CD4-positive, alpha-beta memory T cell (primary cell): ENCODE measurements at regions not wholly inside any gene's neighbourhood (a gene's known extent, or its start where the extent isn't known, plus 50 kb on each side); places are given as distances from the start of the nearest gene placed in this dataset.

Source experiments
- CTCF ChIA-PET: fragments of 350-600 bp; sonication (Branson Sonifier 250); formaldehyde crosslinking; loops from one replicate; lab custom pipeline; 2021; ENCODE audit warnings: inconsistent platforms; ENCODE audit not compliant: partially characterized antibody; lab: Charles Lee
- POLR2A ChIA-PET: fragments of 350-600 bp; sonication (Branson Sonifier 250); formaldehyde crosslinking; loops from one replicate; lab custom pipeline; 2021; ENCODE audit not compliant: partially characterized antibody; lab: Charles Lee
- DNase-seq, 5 donors: peaks; one replicate each; pipeline versions ENCODE4 v3.0.0 to v3.0.0-alpha.2; 2020 to 2022; ENCODE audit warnings: mixed read lengths in 1 of 5
- H3K27ac ChIP-seq: one replicate; pipeline ENCODE4 v1.7.0; 2013; ENCODE audit warnings: low read depth, low read length
- H3K27me3 ChIP-seq: 2 replicates; pipeline ENCODE4 v1.7.0; 2013; ENCODE audit warnings: mild to moderate bottlenecking, low read length, moderate library complexity; ENCODE audit not compliant: insufficient read depth
- H3K36me3 ChIP-seq: 2 replicates; pipeline ENCODE4 v1.7.0; 2013; ENCODE audit warnings: mild to moderate bottlenecking, low read length, moderate library complexity; ENCODE audit not compliant: insufficient read depth
- H3K4me1 ChIP-seq: 2 replicates; pipeline ENCODE4 v1.7.0; 2013; ENCODE audit warnings: mild to moderate bottlenecking, low read length, moderate library complexity; ENCODE audit not compliant: insufficient read depth
- H3K4me3 ChIP-seq, 2 donors: one replicate each; pipeline ENCODE4 v1.7.0; 2013; ENCODE audit warnings: low read length in 2 of 2, mild to moderate bottlenecking in 1 of 2
- H3K9me3 ChIP-seq, 2 donors: one replicate each; pipeline ENCODE4 v1.7.0; 2013; ENCODE audit warnings: low read length in 2 of 2, control low read depth in 1 of 2; ENCODE audit not compliant: control insufficient read depth in 1 of 2
- H3K27ac Mint-ChIP-seq, 7 donors: one replicate each; pipeline ENCODE4 v1.8.0; 2020 to 2021; ENCODE audit warnings: mixed read lengths in 7 of 7, mild to moderate bottlenecking in 6 of 7, inconsistent platforms in 3 of 7, moderate library complexity in 3 of 7
- H3K27me3 Mint-ChIP-seq, 2 donors: one replicate each; pipeline ENCODE4 v1.8.0; 2020 to 2021; ENCODE audit warnings: mixed read lengths in 2 of 2
- H3K36me3 Mint-ChIP-seq, 2 donors: one replicate each; pipeline ENCODE4 v1.8.0; 2020 to 2021; ENCODE audit warnings: mixed read lengths in 2 of 2, inconsistent platforms in 1 of 2, mild to moderate bottlenecking in 1 of 2
- H3K4me1 Mint-ChIP-seq, 4 donors: one replicate each; pipeline ENCODE4 v1.8.0; 2020 to 2021; ENCODE audit warnings: mixed read lengths in 4 of 4, mild to moderate bottlenecking in 1 of 4
- H3K4me3 Mint-ChIP-seq, 8 donors: one replicate each; pipeline ENCODE4 v1.8.0; 2020 to 2021; ENCODE audit warnings: mixed read lengths in 8 of 8, mild to moderate bottlenecking in 7 of 8, moderate library complexity in 6 of 8, inconsistent platforms in 3 of 8
- H3K9me3 Mint-ChIP-seq, 8 donors: one replicate each; pipeline ENCODE4 v1.8.0; 2020 to 2021; ENCODE audit warnings: mixed read lengths in 8 of 8, mild to moderate bottlenecking in 5 of 8, inconsistent platforms in 3 of 8, moderate library complexity in 1 of 8
- intact Hi-C: fragments of 100-400 bp; cut with micrococcal nuclease; formaldehyde crosslinking; loops from one replicate; pipeline ENCODE4 v1.15.1; 2023

GRCh38 chr2:12795851-12796250 is 79.1 kb downstream of the TRIB2 start:
- Mint-ChIP-seq H3K27ac (no peak overlapping the region), H3K36me3 (peaks cover 1 to 7% of the 10 kb centered on the region in 2 donors), H3K4me1 (peaks cover 0 to 4% (median under 1%) of the 10 kb centered on the region in 4 donors), H3K27me3 (no peaks in the 10 kb centered on the region), H3K9me3 (peaks cover 5 to 19% (median 10%) of the 10 kb centered on the region in 8 donors), H3K4me3 (no peak overlapping the region)
- intact Hi-C loops, result no loop called here
- no peak overlapping the region for H3K4me3 ChIP-seq
- no peaks in the 10 kb centered on the region for H3K9me3 ChIP-seq
- no peak overlapping the region for H3K27ac ChIP-seq
- POLR2A ChIA-PET, result no interaction called here
- DNase-seq, result no peak
- CTCF ChIA-PET, result no interaction called here
- H3K27me3 ChIP-seq, result no peaks in the 10 kb centered on the region
- no peaks in the 10 kb centered on the region for H3K36me3 ChIP-seq
- H3K4me1 ChIP-seq, result no peaks in the 10 kb centered on the region

GRCh38 chr2:12796657-12797056 is 79.9 kb downstream of the TRIB2 start:
- no peaks in the 10 kb centered on the region for H3K27me3 ChIP-seq
- CTCF ChIA-PET, result no interaction called here
- Mint-ChIP-seq H3K36me3 (peaks cover 4 to 11% of the 10 kb centered on the region in 2 donors), H3K4me1 (peaks cover 0 to 4% (median under 1%) of the 10 kb centered on the region in 4 donors), H3K4me3 (no peak overlapping the region), H3K27ac (no peak overlapping the region), H3K9me3 (peaks cover 7 to 26% (median 17%) of the 10 kb centered on the region in 8 donors), H3K27me3 (no peaks in the 10 kb centered on the region)
- H3K4me3 ChIP-seq, result no peak overlapping the region
- intact Hi-C loops, result no loop called here
- H3K4me1 ChIP-seq, result no peaks in the 10 kb centered on the region
- POLR2A ChIA-PET, result no interaction called here
- H3K9me3 ChIP-seq, result no peaks in the 10 kb centered on the region
- no peak for DNase-seq
- no peaks in the 10 kb centered on the region for H3K36me3 ChIP-seq
- no peak overlapping the region for H3K27ac ChIP-seq

GRCh38 chr2:12797815-12798214 is 81.1 kb downstream of the TRIB2 start:
- no peaks in the 10 kb centered on the region for H3K27me3 ChIP-seq
- no peak overlapping the region for H3K27ac ChIP-seq
- no peak overlapping the region for H3K4me3 Mint-ChIP-seq
- no peak overlapping the region for H3K27ac Mint-ChIP-seq
- peaks cover 0 to 4% (median under 1%) of the 10 kb centered on the region in 4 donors for H3K4me1 Mint-ChIP-seq
- H3K9me3 ChIP-seq, result no peaks in the 10 kb centered on the region
- peaks cover 8 to 11% of the 10 kb centered on the region in 2 donors for H3K36me3 Mint-ChIP-seq
- ChIA-PET POLR2A (no interaction called here), CTCF (no interaction called here)
- no peaks in the 10 kb centered on the region for H3K27me3 Mint-ChIP-seq
- H3K36me3 ChIP-seq, result no peaks in the 10 kb centered on the region
- H3K4me1 ChIP-seq, result no peaks in the 10 kb centered on the region
- no peak for DNase-seq
- H3K4me3 ChIP-seq, result no peak overlapping the region
- peaks cover 11 to 36% (median 28%) of the 10 kb centered on the region in 8 donors for H3K9me3 Mint-ChIP-seq
- intact Hi-C loops, result no loop called here

GRCh38 chr2:12803607-12804006 is 86.9 kb downstream of the TRIB2 start:
- H3K4me3 Mint-ChIP-seq, result no peak overlapping the region
- CTCF ChIA-PET, result no interaction called here
- no peaks in the 10 kb centered on the region for H3K4me1 Mint-ChIP-seq

GRCh38 chr2:12804091-12804856 is 87.5 kb downstream of the TRIB2 start:
- H3K4me1 Mint-ChIP-seq, result no peaks in the 10 kb centered on the region
- H3K27ac ChIP-seq, result no peak overlapping the region
- H3K4me3 ChIP-seq, result no peak overlapping the region
- DNase-seq, result no peak
- no peaks in the 10 kb centered on the region for H3K4me1 ChIP-seq
- no peak overlapping the region for H3K27ac Mint-ChIP-seq
- peaks cover 9 to 35% (median 26%) of the 10 kb centered on the region in 8 donors for H3K9me3 Mint-ChIP-seq
- intact Hi-C loops, result no loop called here
- H3K27me3 Mint-ChIP-seq, result peaks cover 0 to 1% of the 10 kb centered on the region in 2 donors
- POLR2A ChIA-PET, result no interaction called here
- H3K9me3 ChIP-seq, result no peaks in the 10 kb centered on the region
- no peak overlapping the region for H3K4me3 Mint-ChIP-seq
- H3K36me3 ChIP-seq, result no peaks in the 10 kb centered on the region
- no peaks in the 10 kb centered on the region for H3K27me3 ChIP-seq
- peaks cover 8 to 11% of the 10 kb centered on the region in 2 donors for H3K36me3 Mint-ChIP-seq
- CTCF ChIA-PET, result no interaction called here

More at GRCh38 chr2:12803607-12804006, 86.9 kb downstream of the TRIB2 start:
- Mint-ChIP-seq H3K27me3 (peaks cover 0 to 1% of the 10 kb centered on the region in 2 donors), H3K9me3 (peaks cover 11 to 39% (median 27%) of the 10 kb centered on the region in 8 donors), H3K36me3 (peaks cover 8 to 11% of the 10 kb centered on the region in 2 donors), H3K27ac (no peak overlapping the region)
- no peak overlapping the region for H3K27ac ChIP-seq
- DNase-seq, result no peak
- H3K4me1 ChIP-seq, result no peaks in the 10 kb centered on the region
- POLR2A ChIA-PET, result no interaction called here
- no peaks in the 10 kb centered on the region for H3K27me3 ChIP-seq
- H3K9me3 ChIP-seq, result no peaks in the 10 kb centered on the region
- intact Hi-C loops, result no loop called here
- no peaks in the 10 kb centered on the region for H3K36me3 ChIP-seq
- no peak overlapping the region for H3K4me3 ChIP-seq

DNA sequence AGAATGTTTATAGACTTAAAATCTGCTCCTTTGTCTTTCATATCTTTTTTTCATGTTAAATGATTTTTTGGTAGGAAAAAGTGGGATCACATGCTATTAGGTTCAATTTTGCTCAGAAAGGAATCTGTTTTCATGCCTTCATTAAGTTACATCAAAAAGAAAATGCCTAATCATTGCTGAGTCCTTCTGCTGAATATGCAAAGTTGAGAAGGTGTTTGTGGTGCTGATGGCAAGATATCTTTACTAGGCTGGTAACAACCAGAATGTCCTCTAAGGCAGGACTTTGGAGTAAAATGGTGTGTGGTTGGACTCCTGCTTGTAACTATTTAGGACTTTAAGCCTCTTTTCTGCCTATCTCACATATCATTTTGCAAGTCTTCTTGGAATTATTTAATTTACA is 88.3 kb downstream of the TRIB2 start:
- ChIA-PET POLR2A (no interaction called here), CTCF (no interaction called here)
- H3K27ac Mint-ChIP-seq, result no peak overlapping the region
- Histone ChIP-seq H3K27ac (no peak overlapping the region), H3K27me3 (no peaks in the 10 kb centered on the region), H3K36me3 (no peaks in the 10 kb centered on the region), H3K9me3 (no peaks in the 10 kb centered on the region), H3K4me1 (no peaks in the 10 kb centered on the region), H3K4me3 (no peak overlapping the region)
- intact Hi-C loops, result no loop called here
- no peak for DNase-seq
- peaks cover 8 to 11% of the 10 kb centered on the region in 2 donors for H3K36me3 Mint-ChIP-seq
- peaks cover 9 to 29% (median 24%) of the 10 kb centered on the region in 8 donors for H3K9me3 Mint-ChIP-seq
- H3K4me3 Mint-ChIP-seq, result no peak overlapping the region
- no peaks in the 10 kb centered on the region for H3K4me1 Mint-ChIP-seq
- peaks cover 0 to 1% of the 10 kb centered on the region in 2 donors for H3K27me3 Mint-ChIP-seq

DNA sequence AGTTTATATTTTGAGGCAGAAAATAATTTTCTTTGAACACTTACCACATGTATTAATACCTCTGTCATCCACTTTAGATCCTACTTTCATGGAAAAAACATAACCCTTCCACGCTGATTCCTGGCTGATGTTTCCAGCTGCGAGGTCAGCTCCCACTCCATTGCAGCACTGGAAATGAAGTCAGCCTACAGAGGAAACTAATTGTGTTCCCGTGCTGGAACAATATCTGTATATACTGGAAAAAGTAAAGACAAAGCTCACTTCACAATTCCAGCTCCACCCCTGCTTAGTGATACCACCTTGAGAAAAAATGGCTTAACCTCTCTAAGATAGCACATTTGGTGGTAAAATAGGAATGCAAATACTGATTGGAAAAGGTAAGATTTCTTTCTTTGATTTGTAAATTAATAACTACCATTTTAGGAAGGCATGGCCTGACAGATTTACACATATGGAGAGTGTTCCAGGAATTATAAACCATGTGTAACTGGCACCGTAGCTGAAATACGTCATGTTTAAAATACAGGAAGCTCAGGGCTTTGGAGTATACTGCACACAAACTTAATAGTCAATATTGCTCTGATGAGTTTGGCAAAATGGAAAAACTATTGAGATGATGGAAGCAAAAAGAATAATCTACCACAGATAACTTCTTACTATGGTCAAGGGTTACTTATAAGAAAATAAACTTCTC is 90.0 kb downstream of the TRIB2 start:
- CTCF ChIA-PET, result interaction anchor here (0.9 to 1.1 kb wide), 2 partner anchors 124 to 185 kb away, joined by 3 to 4 read pairs; no protein-coding TSS in a partner anchor
- POLR2A ChIA-PET, result no interaction called here
- H3K9me3 Mint-ChIP-seq, result peaks cover 3 to 13% (median 8%) of the 10 kb centered on the region in 8 donors
- Histone ChIP-seq H3K9me3 (no peaks in the 10 kb centered on the region), H3K27ac (no peak overlapping the region), H3K36me3 (no peaks in the 10 kb centered on the region), H3K27me3 (no peaks in the 10 kb centered on the region), H3K4me1 (no peaks in the 10 kb centered on the region), H3K4me3 (no peak overlapping the region)
- no peak overlapping the region for H3K4me3 Mint-ChIP-seq
- intact Hi-C loops, result no loop called here
- peaks cover 0 to 1% of the 10 kb centered on the region in 2 donors for H3K27me3 Mint-ChIP-seq
- no peak overlapping the region for H3K27ac Mint-ChIP-seq
- no peaks in the 10 kb centered on the region for H3K4me1 Mint-ChIP-seq
- no peak for DNase-seq
- H3K36me3 Mint-ChIP-seq, result peaks cover 0 to 4% of the 10 kb centered on the region in 2 donors
